H1 (cell line): ENCODE measurements at regions not wholly inside any gene's neighbourhood (a gene's known extent, or its start where the extent isn't known, plus 50 kb on each side); places are given as distances from the start of the nearest gene placed in this dataset.
A peak's percentile ranks its signal among the peaks of the same experiment; 100 is the strongest.

Experiments
- CTCF ChIA-PET: fragments of 300-600 bp; sonication (Branson Sonifier 250); formaldehyde crosslinking; loops from one replicate; lab custom pipeline; 2021; ENCODE audit not compliant: partially characterized antibody; lab: Charles Lee
- POLR2A ChIA-PET: fragments of 300-600 bp; sonication (Branson Sonifier 250); formaldehyde crosslinking; loops from one replicate; lab custom pipeline; 2021; ENCODE audit warnings: inconsistent platforms; ENCODE audit not compliant: partially characterized antibody; lab: Charles Lee
- DNase-seq, 2 experiments: peaks; one replicate each; pipeline versions ENCODE4 v3.0.0 to v3.0.0-alpha.2; 2010 to 2022; ENCODE audit warnings: low spot score in 2 of 2, low read depth in 1 of 2, mixed read lengths in 1 of 2
- FAIRE-seq: peaks from 2 replicates; lab custom pipeline; 2011; peaks lifted over from hg19 to GRCh38; lab: Jason Lieb, UNC
- H2AFZ ChIP-seq: 2 replicates; pipeline ENCODE4 v1.8.1; 2012; ENCODE audit warnings: low read length, inconsistent platforms
- H2AK5ac ChIP-seq: 2 replicates; pipeline ENCODE4 v1.6.1; 2013; ENCODE audit warnings: low read depth, low read length
- H2BK120ac ChIP-seq: replicated peaks from 2 replicates; pipeline ENCODE3; 2013; ENCODE audit warnings: low read depth, low read length, inconsistent platforms
- H2BK12ac ChIP-seq: 2 replicates; pipeline ENCODE4 v1.6.1; 2013; ENCODE audit warnings: low read depth, low read length
- H2BK15ac ChIP-seq: 2 replicates; pipeline ENCODE4 v1.6.1; 2013; ENCODE audit warnings: low read length
- H2BK20ac ChIP-seq: 2 replicates; pipeline ENCODE4 v1.6.1; 2013; ENCODE audit warnings: low read length
- H2BK5ac ChIP-seq: 2 replicates; pipeline ENCODE4 v1.6.1; 2013; ENCODE audit warnings: low read depth, low read length
- H3K14ac ChIP-seq: 2 replicates; pipeline ENCODE4 v1.6.1; 2013; ENCODE audit warnings: inconsistent platforms; ENCODE audit not compliant: insufficient read length
- H3K18ac ChIP-seq: 2 replicates; pipeline ENCODE4 v1.6.1; 2013; ENCODE audit warnings: low read length; ENCODE audit errors: extremely low read depth
- H3K23ac ChIP-seq: 2 replicates; pipeline ENCODE4 v1.6.1; 2013; ENCODE audit warnings: inconsistent platforms; ENCODE audit not compliant: insufficient read length
- H3K23me2 ChIP-seq: 2 replicates; pipeline ENCODE4 v1.6.1; 2013; ENCODE audit warnings: low read depth, low read length
- H3K27ac ChIP-seq: 2 replicates; pipeline ENCODE4 v1.6.1; 2011; ENCODE audit warnings: low read depth, low read length, inconsistent platforms
- H3K27me3 ChIP-seq, 4 experiments: replicated peaks in 1 of 4; 1 replicate in 1 of 4; 2 replicates in 3 of 4; pipeline versions ENCODE4 v1.6.1 to v1.8.1; 2011 to 2013; ENCODE audit warnings: low read length in 3 of 4, mild to moderate bottlenecking in 3 of 4, inconsistent platforms in 2 of 4, mixed read lengths in 2 of 4, moderate library complexity in 1 of 4; ENCODE audit not compliant: control insufficient read depth in 3 of 4, insufficient read depth in 3 of 4; ENCODE audit errors: extremely low read depth in 1 of 4
- H3K36me3 ChIP-seq, 4 experiments: 2 replicates each; pipeline versions ENCODE4 v1.6.1 to v1.8.1; 2011 to 2013; ENCODE audit warnings: mild to moderate bottlenecking in 4 of 4, low read length in 3 of 4, moderate library complexity in 2 of 4, control low read depth in 1 of 4, inconsistent platforms in 1 of 4; ENCODE audit not compliant: insufficient read depth in 4 of 4, control insufficient read depth in 2 of 4
- H3K4ac ChIP-seq: replicated peaks from 2 replicates; pipeline ENCODE3; 2013; ENCODE audit warnings: low read length, low read depth, mixed read lengths, inconsistent platforms; ENCODE audit not compliant: insufficient read length
- H3K4me1 ChIP-seq, 4 experiments: replicated peaks in 1 of 4; 1 replicate in 1 of 4; 2 replicates in 3 of 4; pipeline versions ENCODE4 v1.6.1 to v1.8.1; 2011 to 2013; ENCODE audit warnings: low read length in 3 of 4, inconsistent platforms in 2 of 4, mixed read lengths in 1 of 4; ENCODE audit not compliant: insufficient read depth in 4 of 4, control insufficient read depth in 3 of 4
- H3K4me2 ChIP-seq, 2 experiments: 2 replicates each; pipeline versions ENCODE4 v1.6.1 to v1.8.1; 2011 to 2013; ENCODE audit warnings: low read depth in 2 of 2, low read length in 2 of 2, control low read depth in 1 of 2, inconsistent platforms in 1 of 2, mild to moderate bottlenecking in 1 of 2; ENCODE audit not compliant: insufficient read depth in 1 of 2
- H3K4me3 ChIP-seq, 4 experiments: fragments of 200-600, 300-600 bp in 1 of 4; sonication (generic), shearing (Covaris generic), sonication (Bioruptor Twin) in 1 of 4; 2 replicates each; pipeline versions ENCODE4 v1.5.1 to v1.8.1; 2011 to 2016; ENCODE audit warnings: low read length in 4 of 4, low read depth in 3 of 4, control low read depth in 2 of 4, inconsistent platforms in 2 of 4, mild to moderate bottlenecking in 2 of 4, mixed read lengths in 1 of 4, moderate library complexity in 1 of 4; ENCODE audit not compliant: insufficient read depth in 2 of 4; ENCODE audit errors: extremely low read depth in 1 of 4
- H3K56ac ChIP-seq: replicated peaks from 2 replicates; pipeline ENCODE3; 2013; ENCODE audit warnings: low read depth, mild to moderate bottlenecking, mixed read lengths, low read length, inconsistent platforms; ENCODE audit not compliant: insufficient read length
- H3K79me1 ChIP-seq: 2 replicates; pipeline ENCODE4 v1.6.1; 2013; ENCODE audit warnings: low read depth, low read length, control low read depth
- H3K79me2 ChIP-seq, 2 experiments: 2 replicates each; pipeline versions ENCODE4 v1.6.1 to v1.8.1; 2012 to 2013; ENCODE audit warnings: low read length in 2 of 2, mild to moderate bottlenecking in 2 of 2, inconsistent platforms in 1 of 2; ENCODE audit not compliant: insufficient read depth in 2 of 2, control insufficient read depth in 1 of 2
- H3K9ac ChIP-seq, 4 experiments: replicated peaks in 1 of 4; 1 replicate in 1 of 4; 2 replicates in 3 of 4; pipeline versions ENCODE4 v1.6.1 to v1.8.1; 2011 to 2013; ENCODE audit warnings: low read depth in 3 of 4, low read length in 3 of 4, control low read depth in 2 of 4, mild to moderate bottlenecking in 2 of 4, moderate library complexity in 2 of 4, inconsistent platforms in 1 of 4; ENCODE audit errors: extremely low read depth in 1 of 4
- H3K9me3 ChIP-seq, 2 experiments: 2 replicates each; pipeline versions ENCODE4 v1.6.1 to v1.8.1; 2012 to 2013; ENCODE audit warnings: mild to moderate bottlenecking in 2 of 2, moderate library complexity in 2 of 2, control low read depth in 1 of 2, inconsistent platforms in 1 of 2, low read depth in 1 of 2, low read length in 1 of 2, mixed read lengths in 1 of 2; ENCODE audit not compliant: insufficient read depth in 2 of 2
- H4K20me1 ChIP-seq, 2 experiments: replicated peaks in 1 of 2; 2 replicates each; pipeline versions ENCODE3 to v1.8.1; 2011 to 2013; ENCODE audit warnings: inconsistent platforms in 2 of 2, low read length in 2 of 2, mild to moderate bottlenecking in 1 of 2; ENCODE audit not compliant: insufficient read depth in 2 of 2, control insufficient read depth in 1 of 2
- H4K5ac ChIP-seq: 2 replicates; pipeline ENCODE4 v1.6.1; 2013; ENCODE audit warnings: low read length, low read depth, mixed read lengths, inconsistent platforms; ENCODE audit not compliant: insufficient read length
- H4K8ac ChIP-seq: 2 replicates; pipeline ENCODE4 v1.8.0; 2013; ENCODE audit warnings: mild to moderate bottlenecking, moderate library complexity, low read length, inconsistent platforms; ENCODE audit not compliant: insufficient read depth; ENCODE audit errors: extremely low read depth
- H4K91ac ChIP-seq: replicated peaks from 2 replicates; pipeline ENCODE3; 2013; ENCODE audit warnings: low read length, mixed read lengths, inconsistent platforms; ENCODE audit not compliant: insufficient read length
- ASH2L ChIP-seq: fragments of 200-600, 300-600 bp; sonication (generic); IDR thresholded peaks from one replicate; pipeline ENCODE4 v1.7.1; 2017; ENCODE audit warnings: low read length
- EP300 ChIP-seq, 2 experiments: IDR thresholded peaks; 1 replicate in 1 of 2; 2 replicates in 1 of 2; pipeline ENCODE4 v1.6.1; 2011 to 2012; ENCODE audit warnings: low read depth in 2 of 2, low read length in 2 of 2, mild to moderate bottlenecking in 2 of 2, borderline replicate concordance in 1 of 2, inconsistent platforms in 1 of 2, moderate library complexity in 1 of 2
- JUND ChIP-seq: IDR thresholded peaks from 2 replicates; pipeline ENCODE4 v1.6.1; 2011; ENCODE audit warnings: mild to moderate bottlenecking, improper control_type of control experiment, low read length
- MAFK ChIP-seq: IDR thresholded peaks from 2 replicates; pipeline ENCODE4 v1.6.1; 2012; ENCODE audit warnings: low read depth, mild to moderate bottlenecking, improper control_type of control experiment, low read length
- NANOG ChIP-seq: IDR thresholded peaks from 2 replicates; pipeline ENCODE4 v1.6.1; 2011; ENCODE audit warnings: low read length, low read depth, mild to moderate bottlenecking, inconsistent platforms; ENCODE audit not compliant: insufficient read depth, poor library complexity, severe bottlenecking
- RAD21 ChIP-seq, 2 experiments: IDR thresholded peaks in 1 of 2; conservative IDR thresholded peaks in 1 of 2; 2 replicates each; pipeline ENCODE4 v1.6.1; 2011; ENCODE audit warnings: low read depth in 2 of 2, low read length in 2 of 2, improper control_type of control experiment in 1 of 2, inconsistent platforms in 1 of 2, mild to moderate bottlenecking in 1 of 2, moderate library complexity in 1 of 2
- SP1 ChIP-seq: IDR thresholded peaks from 2 replicates; pipeline ENCODE4 v1.6.1; 2011; ENCODE audit warnings: low read depth, low read length
- SRF ChIP-seq: IDR thresholded peaks from 2 replicates; pipeline ENCODE4 v1.6.1; 2011; ENCODE audit warnings: mild to moderate bottlenecking, low read depth, low read length, moderate library complexity
- SUZ12 ChIP-seq: fragments of 200-600 bp; sonication (generic); IDR thresholded peaks from 2 replicates; pipeline ENCODE4 v1.6.1; 2012; ENCODE audit warnings: mild to moderate bottlenecking, inconsistent platforms, low read length, moderate library complexity, mixed read lengths
- TBP ChIP-seq: IDR thresholded peaks from 2 replicates; pipeline ENCODE4 v1.6.1; 2011; ENCODE audit warnings: low read depth, low read length, improper control_type of control experiment
- WGBS, 2 experiments: shearing (Covaris generic) in 1 of 2; methylation state at CpG; one replicate each; pipeline versions ENCODE4 v1.1.6 to v1.1.7; 2013 to 2015; ENCODE audit warnings: low lambda C conversion rate in 2 of 2, mixed read lengths in 2 of 2, inconsistent platforms in 1 of 2, low coverage in 1 of 2, missing lambda C conversion rate in 1 of 2; ENCODE audit not compliant: insufficient replicate concordance in 2 of 2, insufficient coverage in 1 of 2, insufficient read length in 1 of 2; ENCODE audit errors: extremely low coverage in 1 of 2, missing lambda C conversion rate in 1 of 2; 5-methylcytosine and 5-hydroxymethylcytosine counted together
- TF ChIP-seq, protein P1 (sequence below), 3 experiments: IDR thresholded peaks; 1 replicate in 2 of 3; 2 replicates in 1 of 3; pipeline versions ENCODE4 v1.5.1 to v1.6.1; 2011; ENCODE audit warnings: low read length in 3 of 3, mild to moderate bottlenecking in 3 of 3, inconsistent platforms in 2 of 3, low read depth in 1 of 3, moderate library complexity in 1 of 3; ENCODE audit not compliant: insufficient read depth in 1 of 3; ENCODE audit errors: control extremely low read depth in 1 of 3

- ChIA-PET CTCF (no interaction called here), POLR2A (no interaction called here)
- Histone ChIP-seq H4K20me1 (no peaks in the 10 kb centered on the region), H3K4ac (no peak overlapping the region), H3K9me3 (no peaks in the 10 kb centered on the region), H2AFZ (no peak overlapping the region), H2BK120ac (no peak overlapping the region), H3K9ac (no peak overlapping the region), H3K27ac (no peak overlapping the region), H2BK5ac (no peak overlapping the region), H3K4me3 (no peak overlapping the region), H3K4me1 (no peaks in the 10 kb centered on the region; a peak in 1 of 7 replicates), H3K23ac (no peak overlapping the region), H3K36me3 (no peaks in the 10 kb centered on the region), H4K8ac (no peak overlapping the region), H3K18ac (no peak overlapping the region), H3K79me2 (no peaks in the 10 kb centered on the region), H3K14ac (no peak overlapping the region), H2AK5ac (no peak overlapping the region), H3K23me2 (no peaks in the 10 kb centered on the region), H3K4me2 (no peak overlapping the region), H3K27me3 (no peaks in the 10 kb centered on the region), H4K91ac (no peak overlapping the region), H3K79me1 (no peaks in the 10 kb centered on the region), H2BK15ac (no peak overlapping the region), H4K5ac (no peak overlapping the region), H3K56ac (no peak overlapping the region), H2BK20ac (no peak overlapping the region), H2BK12ac (no peak overlapping the region)
- DNase-seq (no peak), FAIRE-seq (peak; percentile 42)
- TF ChIP-seq JUND (0 out of 2 replicates have a peak, but pooled peaks have one; percentile 54), RAD21 (IDR thresholded peaks at IDR 0.05 in 1 of 2, conservative IDR thresholded peaks at IDR 0.05 in 1 of 2; ENCODE audit: low read depth in 2 of 2, low read length in 2 of 2) (no peak), EP300 (IDR thresholded peaks at IDR 0.05; ENCODE audit: borderline replicate concordance in 1 of 2, low read depth in 2 of 2, low read length in 2 of 2) (no peak), TBP (no peak), SP1 (no peak), MAFK (0 out of 2 replicates have a peak, but pooled peaks have one; percentile 39), SUZ12 (no peak), ASH2L (no peak), NANOG (no peak), SRF (no peak)
- TF ChIP-seq, protein P1, sequence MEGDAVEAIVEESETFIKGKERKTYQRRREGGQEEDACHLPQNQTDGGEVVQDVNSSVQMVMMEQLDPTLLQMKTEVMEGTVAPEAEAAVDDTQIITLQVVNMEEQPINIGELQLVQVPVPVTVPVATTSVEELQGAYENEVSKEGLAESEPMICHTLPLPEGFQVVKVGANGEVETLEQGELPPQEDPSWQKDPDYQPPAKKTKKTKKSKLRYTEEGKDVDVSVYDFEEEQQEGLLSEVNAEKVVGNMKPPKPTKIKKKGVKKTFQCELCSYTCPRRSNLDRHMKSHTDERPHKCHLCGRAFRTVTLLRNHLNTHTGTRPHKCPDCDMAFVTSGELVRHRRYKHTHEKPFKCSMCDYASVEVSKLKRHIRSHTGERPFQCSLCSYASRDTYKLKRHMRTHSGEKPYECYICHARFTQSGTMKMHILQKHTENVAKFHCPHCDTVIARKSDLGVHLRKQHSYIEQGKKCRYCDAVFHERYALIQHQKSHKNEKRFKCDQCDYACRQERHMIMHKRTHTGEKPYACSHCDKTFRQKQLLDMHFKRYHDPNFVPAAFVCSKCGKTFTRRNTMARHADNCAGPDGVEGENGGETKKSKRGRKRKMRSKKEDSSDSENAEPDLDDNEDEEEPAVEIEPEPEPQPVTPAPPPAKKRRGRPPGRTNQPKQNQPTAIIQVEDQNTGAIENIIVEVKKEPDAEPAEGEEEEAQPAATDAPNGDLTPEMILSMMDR (IDR thresholded peaks at IDR 0.05; ENCODE audit: control extremely low read depth in 1 of 3, insufficient read depth in 1 of 3, low read depth in 1 of 3, low read length in 3 of 3) = no peak
- WGBS, 2 experiments = 55% methylated on average over 2 of the region's 2 CpGs; no CpG with 5 or more reads in 1 of the 2 experiments
Measured at GRCh38 chr3:145134738-145135137, 1026.2 kb downstream of the PLOD2 start.
